ENCODE measurements at regions not wholly inside any gene's neighbourhood (a gene's known extent, or its start where the extent isn't known, plus 50 kb on each side); places are given as distances from the start of the nearest gene placed in this dataset.

GRCh38 chrX:39536211-39536610 is 561.5 kb downstream of the BCOR start:
- CTCF ChIA-PET, result no interaction called here
- DNase-seq (ENCODE audit: low read depth, low spot score), result no peak

GRCh38 chrX:39541881-39542280 is 555.9 kb downstream of the BCOR start:
- H3K4me3 ChIP-seq (ENCODE audit: low read depth, low read length), result no peak overlapping the region
- CTCF ChIA-PET, result no interaction called here
- no peak for DNase-seq (ENCODE audit: low read depth, low spot score)
- POLR2A ChIA-PET, result no interaction called here
- TF ChIP-seq CTCF (IDR thresholded peaks at IDR 0.05; ENCODE audit: insufficient read depth, low read length, missing control alignments), result no peak

More at GRCh38 chrX:39536211-39536610, 561.5 kb downstream of the BCOR start:
- POLR2A ChIA-PET, result no interaction called here
- H3K4me3 ChIP-seq (ENCODE audit: low read depth, low read length), result no peak overlapping the region
- no peak for TF ChIP-seq CTCF (IDR thresholded peaks at IDR 0.05; ENCODE audit: insufficient read depth, low read length, missing control alignments)

GRCh38 chrX:39542316-39542715 is 555.4 kb downstream of the BCOR start:
- DNase-seq (ENCODE audit: low read depth, low spot score), result no peak
- no peak overlapping the region for H3K4me3 ChIP-seq (ENCODE audit: low read depth, low read length)
- ChIA-PET POLR2A (no interaction called here), CTCF (no interaction called here)
- TF ChIP-seq CTCF (IDR thresholded peaks at IDR 0.05; ENCODE audit: insufficient read depth, low read length, missing control alignments), result no peak

GRCh38 chrX:39550795-39551361 is 546.9 kb downstream of the BCOR start:
- CTCF ChIA-PET, result no interaction called here
- DNase-seq (ENCODE audit: low read depth, low spot score), result no peak
- no peak for TF ChIP-seq CTCF (IDR thresholded peaks at IDR 0.05; ENCODE audit: insufficient read depth, low read length, missing control alignments)
- POLR2A ChIA-PET, result no interaction called here
- no peak overlapping the region for H3K4me3 ChIP-seq (ENCODE audit: low read depth, low read length)

GRCh38 chrX:39551762-39552161 is 546.0 kb downstream of the BCOR start:
- no peak for TF ChIP-seq CTCF (IDR thresholded peaks at IDR 0.05; ENCODE audit: insufficient read depth, low read length, missing control alignments)
- DNase-seq (ENCODE audit: low read depth, low spot score), result no peak
- H3K4me3 ChIP-seq (ENCODE audit: low read depth, low read length), result no peak overlapping the region
- CTCF ChIA-PET, result no interaction called here
- POLR2A ChIA-PET, result no interaction called here

GRCh38 chrX:39555431-39555830 is 542.3 kb downstream of the BCOR start:
- no peak for DNase-seq (ENCODE audit: low read depth, low spot score)
- TF ChIP-seq CTCF (IDR thresholded peaks at IDR 0.05; ENCODE audit: insufficient read depth, low read length, missing control alignments), result no peak
- ChIA-PET POLR2A (no interaction called here), CTCF (no interaction called here)
- no peak overlapping the region for H3K4me3 ChIP-seq (ENCODE audit: low read depth, low read length)
